OCI-M2 (cell line): ENCODE measurements at regions not wholly inside any gene's neighbourhood (a gene's known extent, or its start where the extent isn't known, plus 50 kb on each side); places are given as distances from the start of the nearest gene placed in this dataset.

ENCODE experiments used
- DNase-seq: peaks from one replicate; lab custom pipeline; 2025; ENCODE audit not compliant: unreplicated experiment; lab: John Stamatoyannopoulos, UW

- no peak for DNase-seq
These were observed 148.5 kb upstream of the GSE1 start for GRCh38 chr16:85464383-85465305.

GRCh38 chr16:85465328-85466303 is 147.5 kb upstream of the GSE1 start:
- DNase-seq = no peak

GRCh38 chr16:85466304-85466700 is 146.8 kb upstream of the GSE1 start:
- DNase-seq = no peak

- no peak for DNase-seq
These were observed 146.1 kb upstream of the GSE1 start for GRCh38 chr16:85466989-85467388.

- DNase-seq = no peak
These were observed 143.1 kb upstream of the GSE1 start for GRCh38 chr16:85469929-85470590.

GRCh38 chr16:85470873-85471272 is 142.2 kb upstream of the GSE1 start:
- DNase-seq = no peak

GRCh38 chr16:85471469-85472431 is 141.4 kb upstream of the GSE1 start:
- no peak for DNase-seq

GRCh38 chr16:85472514-85472913 is 140.6 kb upstream of the GSE1 start:
- DNase-seq = no peak

GRCh38 chr16:85473323-85473722 is 139.8 kb upstream of the GSE1 start:
- no peak for DNase-seq

- DNase-seq = no peak
These were observed 139.1 kb upstream of the GSE1 start for GRCh38 chr16:85473909-85474620.

- no peak for DNase-seq
These were observed 138.4 kb upstream of the GSE1 start for GRCh38 chr16:85474621-85475217.

- no peak for DNase-seq
These were observed 137.9 kb upstream of the GSE1 start for GRCh38 chr16:85475233-85475632.

GRCh38 chr16:85475691-85476300 is 137.3 kb upstream of the GSE1 start:
- no peak for DNase-seq

GRCh38 chr16:85476389-85476788 is 136.7 kb upstream of the GSE1 start:
- no peak for DNase-seq

- no peak for DNase-seq
These were observed 135.2 kb upstream of the GSE1 start for GRCh38 chr16:85477801-85478363.

GRCh38 chr16:85479972-85480726 is 133.0 kb upstream of the GSE1 start:
- no peak for DNase-seq

GRCh38 chr16:85480727-85481101 is 132.4 kb upstream of the GSE1 start:
- no peak for DNase-seq

GRCh38 chr16:85481206-85481605 is 131.9 kb upstream of the GSE1 start:
- DNase-seq = no peak
